ENCODE measurements at regions not wholly inside any gene's neighbourhood (a gene's known extent, or its start where the extent isn't known, plus 50 kb on each side); places are given as distances from the start of the nearest gene placed in this dataset.

DNA sequence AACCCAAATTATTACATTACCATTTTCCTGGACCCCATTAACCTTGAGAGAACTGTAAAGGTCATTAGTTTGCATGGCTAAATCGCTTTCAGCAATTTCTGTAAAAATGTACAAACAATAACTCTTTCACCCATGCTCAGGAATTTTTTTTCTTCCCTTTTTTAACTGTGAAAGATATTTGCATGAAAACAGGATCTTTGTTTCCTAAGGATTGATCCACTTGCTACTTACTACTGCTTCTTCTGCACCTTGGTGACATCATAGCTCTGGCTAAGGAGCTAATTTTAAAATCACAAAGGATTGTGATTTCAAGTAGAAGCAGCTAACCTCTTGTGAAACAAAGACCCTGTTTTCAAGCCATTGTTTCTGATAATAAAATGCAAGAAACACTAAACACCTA lies 274.6 kb upstream of the ESRRG start:
- DNase-seq: no peak
- H3K4me3 Mint-ChIP-seq (ENCODE audit: unreplicated experiment): no peak overlapping the region
- H3K4me1 Mint-ChIP-seq (ENCODE audit: low read depth, unreplicated experiment): no peaks in the 10 kb centered on the region
- H3K36me3 Mint-ChIP-seq (ENCODE audit: unreplicated experiment): no peaks in the 10 kb centered on the region
- H3K9me3 Mint-ChIP-seq (ENCODE audit: unreplicated experiment): no peaks in the 10 kb centered on the region
- H3K27ac Mint-ChIP-seq (ENCODE audit: unreplicated experiment): no peak overlapping the region
- no peaks in the 10 kb centered on the region for H3K27me3 Mint-ChIP-seq (ENCODE audit: unreplicated experiment)
- TF ChIP-seq, protein P1, sequence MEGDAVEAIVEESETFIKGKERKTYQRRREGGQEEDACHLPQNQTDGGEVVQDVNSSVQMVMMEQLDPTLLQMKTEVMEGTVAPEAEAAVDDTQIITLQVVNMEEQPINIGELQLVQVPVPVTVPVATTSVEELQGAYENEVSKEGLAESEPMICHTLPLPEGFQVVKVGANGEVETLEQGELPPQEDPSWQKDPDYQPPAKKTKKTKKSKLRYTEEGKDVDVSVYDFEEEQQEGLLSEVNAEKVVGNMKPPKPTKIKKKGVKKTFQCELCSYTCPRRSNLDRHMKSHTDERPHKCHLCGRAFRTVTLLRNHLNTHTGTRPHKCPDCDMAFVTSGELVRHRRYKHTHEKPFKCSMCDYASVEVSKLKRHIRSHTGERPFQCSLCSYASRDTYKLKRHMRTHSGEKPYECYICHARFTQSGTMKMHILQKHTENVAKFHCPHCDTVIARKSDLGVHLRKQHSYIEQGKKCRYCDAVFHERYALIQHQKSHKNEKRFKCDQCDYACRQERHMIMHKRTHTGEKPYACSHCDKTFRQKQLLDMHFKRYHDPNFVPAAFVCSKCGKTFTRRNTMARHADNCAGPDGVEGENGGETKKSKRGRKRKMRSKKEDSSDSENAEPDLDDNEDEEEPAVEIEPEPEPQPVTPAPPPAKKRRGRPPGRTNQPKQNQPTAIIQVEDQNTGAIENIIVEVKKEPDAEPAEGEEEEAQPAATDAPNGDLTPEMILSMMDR (IDR thresholded peaks at IDR 0.05; ENCODE audit: partially characterized antibody, unreplicated experiment): no peak

DNA sequence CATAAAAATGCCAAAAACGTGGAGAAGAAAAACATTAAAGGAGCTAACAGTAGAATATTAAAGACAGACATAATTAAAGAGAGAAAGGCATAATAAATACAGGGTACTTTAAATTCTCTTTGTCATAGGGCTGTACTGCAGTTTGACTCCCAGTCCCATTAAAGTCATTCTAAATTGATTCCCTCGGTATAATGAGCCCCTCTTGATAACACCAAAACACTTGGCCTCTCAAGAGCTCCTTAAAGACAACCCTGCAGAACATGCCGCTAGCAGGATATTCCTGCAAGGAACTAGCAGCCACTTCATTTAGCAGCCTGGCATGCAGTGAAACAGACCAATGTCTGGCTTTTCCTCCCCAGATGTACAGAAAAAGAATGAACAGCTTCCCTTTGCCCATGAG lies 273.8 kb upstream of the ESRRG start:
- Mint-ChIP-seq H3K27ac (ENCODE audit: unreplicated experiment) (no peak overlapping the region), H3K4me1 (ENCODE audit: low read depth, unreplicated experiment) (no peaks in the 10 kb centered on the region), H3K36me3 (ENCODE audit: unreplicated experiment) (no peaks in the 10 kb centered on the region), H3K27me3 (ENCODE audit: unreplicated experiment) (no peaks in the 10 kb centered on the region), H3K9me3 (ENCODE audit: unreplicated experiment) (no peaks in the 10 kb centered on the region), H3K4me3 (ENCODE audit: unreplicated experiment) (no peak overlapping the region)
- TF ChIP-seq, protein P1 (IDR thresholded peaks at IDR 0.05; ENCODE audit: partially characterized antibody, unreplicated experiment): no peak
- no peak for DNase-seq

DNA sequence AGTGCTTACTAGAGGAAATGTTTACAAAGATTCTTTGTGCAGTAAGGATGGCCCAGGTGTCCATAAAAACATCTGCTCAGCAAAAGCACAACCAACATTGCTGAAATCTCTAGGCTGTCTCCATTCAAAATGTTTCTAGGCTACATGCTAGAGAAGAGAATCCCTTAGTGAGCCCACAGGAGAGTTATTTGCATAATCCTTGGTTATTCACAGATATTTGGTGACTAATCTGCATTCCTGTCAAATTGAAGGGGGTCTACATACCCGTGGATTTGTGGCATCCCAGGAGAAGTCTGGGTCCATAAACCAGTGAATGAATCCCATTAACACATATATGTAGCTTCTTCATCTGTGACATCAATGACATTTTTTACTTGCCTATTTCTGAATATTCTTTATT lies 261.3 kb upstream of the ESRRG start:
- Mint-ChIP-seq H3K4me3 (ENCODE audit: unreplicated experiment) (no peak overlapping the region), H3K27me3 (ENCODE audit: unreplicated experiment) (peaks cover 2% of the 10 kb centered on the region), H3K9me3 (ENCODE audit: unreplicated experiment) (no peaks in the 10 kb centered on the region), H3K36me3 (ENCODE audit: unreplicated experiment) (no peaks in the 10 kb centered on the region), H3K4me1 (ENCODE audit: low read depth, unreplicated experiment) (no peaks in the 10 kb centered on the region), H3K27ac (ENCODE audit: unreplicated experiment) (no peak overlapping the region)
- no peak for DNase-seq
- TF ChIP-seq, protein P1 (IDR thresholded peaks at IDR 0.05; ENCODE audit: partially characterized antibody, unreplicated experiment): no peak

DNA sequence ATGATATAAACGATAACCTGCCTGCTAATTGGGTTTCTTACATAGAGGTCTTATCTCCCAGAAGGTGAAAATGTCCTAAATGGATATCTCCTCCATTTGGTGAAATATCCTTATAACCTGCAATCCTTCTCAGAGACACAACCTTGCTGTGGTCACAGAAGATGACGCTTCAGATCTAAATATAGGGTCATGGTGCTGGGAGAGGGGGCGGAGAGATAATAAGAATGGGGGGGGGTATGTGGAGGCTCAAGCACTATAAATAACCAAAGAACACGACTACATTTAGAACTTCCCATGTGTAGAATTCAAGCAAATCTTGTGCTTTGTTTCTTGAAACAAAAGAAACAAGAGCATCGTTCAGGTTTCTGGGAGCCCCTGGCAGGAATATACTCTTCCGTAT lies 260.6 kb upstream of the ESRRG start:
- H3K27me3 Mint-ChIP-seq (ENCODE audit: unreplicated experiment): peaks cover 2% of the 10 kb centered on the region
- TF ChIP-seq, protein P1 (IDR thresholded peaks at IDR 0.05; ENCODE audit: partially characterized antibody, unreplicated experiment): no peak
- no peak for DNase-seq
- no peak overlapping the region for H3K4me3 Mint-ChIP-seq (ENCODE audit: unreplicated experiment)
- no peaks in the 10 kb centered on the region for H3K36me3 Mint-ChIP-seq (ENCODE audit: unreplicated experiment)
- H3K9me3 Mint-ChIP-seq (ENCODE audit: unreplicated experiment): no peaks in the 10 kb centered on the region
- H3K27ac Mint-ChIP-seq (ENCODE audit: unreplicated experiment): no peak overlapping the region
- H3K4me1 Mint-ChIP-seq (ENCODE audit: low read depth, unreplicated experiment): no peaks in the 10 kb centered on the region

DNA sequence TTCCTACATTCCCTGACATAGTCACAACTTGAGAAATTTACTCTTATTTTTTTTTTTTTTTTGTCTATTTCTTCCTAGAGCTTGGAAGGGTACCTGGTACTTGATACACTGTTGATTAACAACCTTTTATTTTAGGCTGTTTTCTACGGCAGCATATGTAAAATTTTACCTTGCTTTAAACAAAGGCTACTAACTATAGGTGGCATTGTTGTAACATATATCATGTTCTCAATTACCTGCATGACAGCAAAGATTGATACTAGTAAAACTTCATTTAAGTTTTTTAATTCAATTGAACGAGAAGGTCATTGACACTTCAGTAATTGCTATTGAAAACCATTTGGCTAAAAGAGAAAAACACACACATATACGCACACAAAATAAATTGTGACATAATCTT lies 238.3 kb upstream of the ESRRG start:
- Mint-ChIP-seq H3K27ac (ENCODE audit: unreplicated experiment) (no peak overlapping the region), H3K27me3 (ENCODE audit: unreplicated experiment) (peaks cover 2% of the 10 kb centered on the region), H3K4me3 (ENCODE audit: unreplicated experiment) (no peak overlapping the region), H3K4me1 (ENCODE audit: low read depth, unreplicated experiment) (peaks cover 6% of the 10 kb centered on the region), H3K36me3 (ENCODE audit: unreplicated experiment) (no peaks in the 10 kb centered on the region), H3K9me3 (ENCODE audit: unreplicated experiment) (peaks cover 2% of the 10 kb centered on the region)
- no peak for DNase-seq
- TF ChIP-seq, protein P1 (IDR thresholded peaks at IDR 0.05; ENCODE audit: partially characterized antibody, unreplicated experiment): no peak

Measured in glutamatergic neuron (in vitro differentiated cells).